Kidney epithelial cell (primary cell): ENCODE measurements at regions not wholly inside any gene's neighbourhood (a gene's known extent, or its start where the extent isn't known, plus 50 kb on each side); places are given as distances from the start of the nearest gene placed in this dataset.

Experiments used
- DNase-seq: peaks from one replicate; pipeline ENCODE4 v3.0.0-alpha.2; 2010; ENCODE audit warnings: low read depth
- H3K27me3 ChIP-seq: 2 replicates; pipeline ENCODE4 v1.6.0; 2011; ENCODE audit warnings: low read length; ENCODE audit not compliant: control insufficient read depth, insufficient read depth
- H3K36me3 ChIP-seq: 2 replicates; pipeline ENCODE4 v1.5.1; 2011; ENCODE audit warnings: low read length; ENCODE audit not compliant: control insufficient read depth, insufficient read depth
- H3K4me3 ChIP-seq: 2 replicates; pipeline ENCODE4 v1.5.1; 2011; ENCODE audit warnings: low read depth, mild to moderate bottlenecking, control low read depth, low read length
- CTCF ChIP-seq: IDR thresholded peaks from 2 replicates; pipeline ENCODE4 v1.5.1; 2011; ENCODE audit warnings: mild to moderate bottlenecking, moderate library complexity, low read length, control low read depth, inconsistent platforms; ENCODE audit not compliant: insufficient read depth, poor library complexity, severe bottlenecking

- DNase-seq = no peak
- H3K4me3 ChIP-seq = no peak overlapping the region
- no peaks in the 10 kb centered on the region for H3K36me3 ChIP-seq
- no peak for TF ChIP-seq CTCF
- no peaks in the 10 kb centered on the region for H3K27me3 ChIP-seq
Measured at GRCh38 chr12:90086281-90086680, 377.6 kb upstream of the ATP2B1 start.

- Histone ChIP-seq H3K36me3 (no peaks in the 10 kb centered on the region), H3K27me3 (no peaks in the 10 kb centered on the region), H3K4me3 (no peak overlapping the region)
- DNase-seq = no peak
- no peak for TF ChIP-seq CTCF
Measured at GRCh38 chr12:90085494-90086274, 377.0 kb upstream of the ATP2B1 start.

DNA sequence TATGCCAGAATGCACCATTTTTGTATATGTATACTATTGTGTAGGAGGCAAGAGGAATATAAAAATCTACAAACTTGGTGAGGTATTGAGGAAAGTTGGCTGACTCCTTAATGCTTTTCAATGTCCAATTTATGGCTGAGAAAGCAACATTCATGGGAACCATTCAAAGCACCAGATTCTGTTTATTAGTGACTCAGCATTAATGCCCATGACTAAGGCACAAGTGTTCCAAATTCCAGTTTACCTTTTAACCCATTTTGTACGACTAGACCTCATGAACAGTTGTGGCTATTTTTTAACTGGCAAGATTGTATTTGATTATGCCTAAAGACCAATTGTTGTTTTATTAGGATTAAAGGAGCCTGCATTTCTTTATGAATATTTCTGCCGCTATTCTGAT lies 375.4 kb upstream of the ATP2B1 start:
- TF ChIP-seq CTCF = no peak
- Histone ChIP-seq H3K4me3 (no peak overlapping the region), H3K27me3 (no peaks in the 10 kb centered on the region), H3K36me3 (no peaks in the 10 kb centered on the region)
- DNase-seq = no peak

GRCh38 chr12:90080616-90081015 lies 372.0 kb upstream of the ATP2B1 start:
- Histone ChIP-seq H3K36me3 (no peaks in the 10 kb centered on the region), H3K27me3 (no peaks in the 10 kb centered on the region), H3K4me3 (no peak overlapping the region)
- no peak for DNase-seq
- TF ChIP-seq CTCF = no peak

DNA sequence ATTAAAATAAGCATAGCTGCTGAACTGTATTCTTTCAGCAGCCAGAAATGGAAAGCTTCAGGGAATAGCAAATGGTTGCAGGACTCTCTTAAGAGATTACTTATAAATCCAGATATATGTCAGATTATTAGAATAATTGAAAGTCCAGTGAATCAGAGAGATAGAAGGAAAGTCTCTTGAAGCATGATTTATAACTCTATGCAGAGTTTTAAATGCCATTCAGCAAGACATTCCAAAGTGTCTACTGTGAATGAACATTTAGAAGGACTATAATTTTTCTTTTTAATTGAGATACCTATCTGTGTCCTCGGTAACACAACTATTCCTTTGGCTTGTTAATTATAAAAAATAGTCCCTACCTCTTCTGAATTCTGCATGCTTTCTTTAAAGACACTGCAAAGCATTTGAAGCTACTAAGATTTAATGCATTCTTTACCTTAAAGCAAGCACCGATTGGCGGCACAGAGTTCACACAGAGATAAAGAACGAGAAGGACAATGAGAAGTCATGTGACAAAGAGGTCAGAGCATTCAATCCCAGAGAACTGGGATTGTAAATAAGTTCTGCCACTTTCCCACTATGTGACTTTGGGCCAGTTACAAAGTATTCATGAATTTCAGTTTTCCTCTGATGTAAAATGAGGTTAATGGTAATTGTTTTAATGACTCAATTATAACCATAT lies 371.0 kb upstream of the ATP2B1 start:
- Histone ChIP-seq H3K4me3 (no peak overlapping the region), H3K36me3 (no peaks in the 10 kb centered on the region), H3K27me3 (no peaks in the 10 kb centered on the region)
- no peak for DNase-seq
- TF ChIP-seq CTCF = no peak
